SK-N-SH (cell line): ENCODE measurements at regions not wholly inside any gene's neighbourhood (a gene's known extent, or its start where the extent isn't known, plus 50 kb on each side); places are given as distances from the start of the nearest gene placed in this dataset.

ENCODE experiments used
- CTCF ChIA-PET: fragments of 300-600, 350-600 bp; formaldehyde crosslinking; extraction: SDS; loops from one replicate; lab custom pipeline; 2021; lab: Yijun Ruan, JAX
- POLR2A ChIA-PET: fragments of 350-600 bp; sonication (Branson Sonifier 250); formaldehyde crosslinking; extraction: SDS; loops from one replicate; lab custom pipeline; 2020; ENCODE audit warnings: antibody characterized with exemption, inconsistent platforms; lab: Yijun Ruan, JAX
- DNase-seq: peaks from one replicate; pipeline ENCODE4 v3.0.0; 2012
- H2AFZ ChIP-seq: fragments of 200-600 bp; sonication (generic); 2 replicates; pipeline ENCODE4 v1.8.1; 2016; ENCODE audit warnings: antibody characterized with exemption, mild to moderate bottlenecking, low read depth
- H3F3A ChIP-seq: fragments of 200-600 bp; sonication (generic); replicated peaks from 2 replicates; pipeline ENCODE3; 2016; ENCODE audit warnings: antibody characterized with exemption, mild to moderate bottlenecking; ENCODE audit not compliant: insufficient read depth
- H3K27ac ChIP-seq, 2 experiments: fragments of 200-500 bp in 1 of 2; fragments of 200-600 bp in 1 of 2; sonication (Bioruptor generic) in 1 of 2; sonication (generic), shearing (Covaris generic) in 1 of 2; 2 replicates each; pipeline versions ENCODE4 v1.5.1 to v1.6.1; 2014 to 2016; ENCODE audit warnings: low read depth in 2 of 2, inconsistent platforms in 1 of 2, low read length in 1 of 2, mild to moderate bottlenecking in 1 of 2, mixed read lengths in 1 of 2
- H3K27me3 ChIP-seq: fragments of 200-600 bp; sonication (generic), shearing (Covaris generic); 2 replicates; pipeline ENCODE4 v1.6.1; 2016; ENCODE audit warnings: mixed run types; ENCODE audit not compliant: insufficient read depth
- H3K36me3 ChIP-seq, 2 experiments: fragments of 200-500 bp in 1 of 2; fragments of 200-600 bp in 1 of 2; sonication (Bioruptor generic) in 1 of 2; sonication (generic) in 1 of 2; replicated peaks in 1 of 2; 2 replicates each; pipeline versions ENCODE3 to v1.5.1; 2014 to 2016; ENCODE audit warnings: low read length in 1 of 2, mild to moderate bottlenecking in 1 of 2; ENCODE audit not compliant: insufficient read depth in 2 of 2, control insufficient read depth in 1 of 2
- H3K4me1 ChIP-seq, 2 experiments: fragments of 200-500 bp in 1 of 2; fragments of 200-600 bp in 1 of 2; sonication (Bioruptor generic) in 1 of 2; sonication (generic), shearing (Covaris generic) in 1 of 2; 2 replicates each; pipeline versions ENCODE4 v1.5.1 to v1.6.1; 2014 to 2016; ENCODE audit warnings: low read depth in 1 of 2, low read length in 1 of 2, mixed run types in 1 of 2; ENCODE audit not compliant: insufficient read depth in 2 of 2, control insufficient read depth in 1 of 2
- H3K4me2 ChIP-seq: fragments of 200-600 bp; sonication (generic), shearing (Covaris generic); 2 replicates; pipeline ENCODE4 v1.6.1; 2017; ENCODE audit warnings: mixed run types
- H3K4me3 ChIP-seq, 2 experiments: fragments of 200-500 bp in 1 of 2; fragments of 200-600 bp in 1 of 2; sonication (Bioruptor generic) in 1 of 2; sonication (generic), shearing (Covaris generic) in 1 of 2; 2 replicates each; pipeline versions ENCODE4 v1.5.1 to v1.8.1; 2014 to 2016; ENCODE audit warnings: low read depth in 2 of 2, inconsistent platforms in 1 of 2, low read length in 1 of 2, mild to moderate bottlenecking in 1 of 2, mixed read lengths in 1 of 2, moderate library complexity in 1 of 2
- H3K79me2 ChIP-seq: fragments of 200-600 bp; sonication (generic); 2 replicates; pipeline ENCODE4 v1.8.1; 2017; ENCODE audit warnings: mild to moderate bottlenecking; ENCODE audit not compliant: insufficient read depth
- H3K9ac ChIP-seq: fragments of 200-600 bp; sonication (generic); 2 replicates; pipeline ENCODE4 v1.6.1; 2017; ENCODE audit warnings: mixed run types
- H3K9me2 ChIP-seq: fragments of 200-600 bp; sonication (generic); 2 replicates; pipeline ENCODE4 v1.6.1; 2017; ENCODE audit warnings: mixed run types
- H3K9me3 ChIP-seq: fragments of 200-600 bp; sonication (generic); 2 replicates; pipeline ENCODE4 v1.6.1; 2017; ENCODE audit warnings: mixed run types, mild to moderate bottlenecking, moderate library complexity
- H4K20me1 ChIP-seq: fragments of 200-600 bp; sonication (generic); 2 replicates; pipeline ENCODE4 v1.6.1; 2017; ENCODE audit warnings: mild to moderate bottlenecking, mixed run types; ENCODE audit not compliant: insufficient read depth
- CHD2 ChIP-seq: fragments of 150-350 bp; IDR thresholded peaks from 2 replicates; pipeline ENCODE4 v1.6.1; 2018; ENCODE audit warnings: low read length; ENCODE audit not compliant: partially characterized antibody
- CTCF ChIP-seq: fragments of 200-600 bp; sonication (generic); IDR thresholded peaks from 2 replicates; pipeline ENCODE4 v1.6.1; 2017; ENCODE audit warnings: antibody characterized with exemption, mild to moderate bottlenecking, moderate library complexity
- ELF1 ChIP-seq: IDR thresholded peaks from 2 replicates; pipeline ENCODE4 v1.4.0; 2012
- EZH2phosphoT487 ChIP-seq: fragments of 200-600 bp; sonication (generic); IDR thresholded peaks from 2 replicates; pipeline ENCODE4 v1.6.1; 2017; ENCODE audit warnings: low read depth, mixed run types, mild to moderate bottlenecking, antibody characterized with exemption, moderate library complexity, borderline replicate concordance
- FOXJ3 ChIP-seq: sonication (generic); formaldehyde crosslinking; IDR thresholded peaks from 2 replicates; pipeline ENCODE4 v1.5.1; 2020; ENCODE audit warnings: mild to moderate bottlenecking, missing genetic modification reagents
- FOXM1 ChIP-seq: IDR thresholded peaks from 2 replicates; pipeline ENCODE4 v1.4.0; 2012; ENCODE audit warnings: low read depth, mild to moderate bottlenecking
- GABPA ChIP-seq: IDR thresholded peaks from 2 replicates; pipeline ENCODE4 v1.4.0; 2012; ENCODE audit warnings: low read depth, mild to moderate bottlenecking
- NRF1 ChIP-seq: IDR thresholded peaks from 2 replicates; pipeline ENCODE4 v1.6.1; 2012; ENCODE audit warnings: low read depth, mild to moderate bottlenecking, low read length
- PBX3 ChIP-seq: IDR thresholded peaks from 2 replicates; pipeline ENCODE4; 2012
- POLR2AphosphoS5 ChIP-seq: IDR thresholded peaks from 2 replicates; pipeline ENCODE4 v1.6.1; 2012; ENCODE audit warnings: low read depth, low read length
- RAD21 ChIP-seq: IDR thresholded peaks from 2 replicates; pipeline ENCODE4 v1.6.1; 2012; ENCODE audit warnings: mild to moderate bottlenecking, low read length
- RFX5 ChIP-seq: IDR thresholded peaks from 2 replicates; pipeline ENCODE4 v1.6.1; 2012; ENCODE audit warnings: mild to moderate bottlenecking, improper control_type of control experiment, low read length
- TAF1 ChIP-seq: IDR thresholded peaks from 2 replicates; pipeline ENCODE4 v1.6.1; 2012; ENCODE audit warnings: low read depth, mild to moderate bottlenecking, low read length, moderate library complexity, borderline replicate concordance
- TEAD4 ChIP-seq: IDR thresholded peaks from 2 replicates; pipeline ENCODE4 v1.4.0; 2012; ENCODE audit warnings: mild to moderate bottlenecking, borderline replicate concordance; ENCODE audit not compliant: insufficient read depth
- YY1 ChIP-seq: IDR thresholded peaks from 2 replicates; pipeline ENCODE4 v1.4.0; 2012; ENCODE audit warnings: low read depth, mild to moderate bottlenecking
- WGBS: methylation state at CpG from one replicate; pipeline ENCODE4 v1.1.6; 2017; ENCODE audit warnings: low lambda C conversion rate; 5-methylcytosine and 5-hydroxymethylcytosine counted together
- TF ChIP-seq, protein P1 (sequence below): IDR thresholded peaks from 2 replicates; pipeline ENCODE4 v1.4.0; 2012; ENCODE audit warnings: low read depth
- TF ChIP-seq, protein P2 (sequence below): fragments of 150-350 bp; IDR thresholded peaks from 2 replicates; pipeline ENCODE4 v1.6.1; 2016; ENCODE audit warnings: mild to moderate bottlenecking, low read depth, low read length

- ChIA-PET POLR2A (interaction anchor here (0.9 kb wide), 1 partner anchor 31 kb away, joined by 6 read pairs; no protein-coding TSS in a partner anchor), CTCF (no interaction called here)
- Histone ChIP-seq H3K9me3 (no peaks in the 10 kb centered on the region), H4K20me1 (no peaks in the 10 kb centered on the region), H3K9me2 (no peaks in the 10 kb centered on the region), H3K4me1 (peaks cover 0 to 8% of the 10 kb centered on the region in 2 experiments; a peak in 1 of 4 replicates), H3K9ac (no peak overlapping the region), H3K4me3 (no peak overlapping the region), H3F3A (peaks cover 5% of the 10 kb centered on the region), H3K27me3 (no peaks in the 10 kb centered on the region), H3K4me2 (no peak overlapping the region), H3K36me3 (no peaks in the 10 kb centered on the region), H2AFZ (no peak overlapping the region), H3K27ac (no peak overlapping the region), H3K79me2 (no peaks in the 10 kb centered on the region)
- WGBS = 77% methylated on average over 2 of the region's 2 CpGs
- DNase-seq = no peak
- TF ChIP-seq PBX3 = no peak
- TF ChIP-seq CTCF = no peak
- TF ChIP-seq GABPA = no peak
- no peak for TF ChIP-seq RAD21
- no peak for TF ChIP-seq POLR2AphosphoS5
- TF ChIP-seq NRF1 = no peak
- no peak for TF ChIP-seq ELF1
- TF ChIP-seq EZH2phosphoT487 = no peak
- no peak for TF ChIP-seq YY1
- TF ChIP-seq, protein P1, sequence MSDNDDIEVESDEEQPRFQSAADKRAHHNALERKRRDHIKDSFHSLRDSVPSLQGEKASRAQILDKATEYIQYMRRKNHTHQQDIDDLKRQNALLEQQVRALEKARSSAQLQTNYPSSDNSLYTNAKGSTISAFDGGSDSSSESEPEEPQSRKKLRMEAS = no peak
- no peak for TF ChIP-seq RFX5
- TF ChIP-seq TEAD4 = no peak
- TF ChIP-seq, protein P2, sequence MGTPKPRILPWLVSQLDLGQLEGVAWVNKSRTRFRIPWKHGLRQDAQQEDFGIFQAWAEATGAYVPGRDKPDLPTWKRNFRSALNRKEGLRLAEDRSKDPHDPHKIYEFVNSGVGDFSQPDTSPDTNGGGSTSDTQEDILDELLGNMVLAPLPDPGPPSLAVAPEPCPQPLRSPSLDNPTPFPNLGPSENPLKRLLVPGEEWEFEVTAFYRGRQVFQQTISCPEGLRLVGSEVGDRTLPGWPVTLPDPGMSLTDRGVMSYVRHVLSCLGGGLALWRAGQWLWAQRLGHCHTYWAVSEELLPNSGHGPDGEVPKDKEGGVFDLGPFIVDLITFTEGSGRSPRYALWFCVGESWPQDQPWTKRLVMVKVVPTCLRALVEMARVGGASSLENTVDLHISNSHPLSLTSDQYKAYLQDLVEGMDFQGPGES = no peak
- no peak for TF ChIP-seq FOXM1
- no peak for TF ChIP-seq CHD2
- TF ChIP-seq TAF1 = no peak
- no peak for TF ChIP-seq FOXJ3 (CRISPR knock-in tag)
Measured at GRCh38 chr3:98701071-98701675, 62.0 kb upstream of the ST3GAL6 start.
